Glomerular visceral epithelial cell (primary cell): ENCODE measurements at regions not wholly inside any gene's neighbourhood (a gene's known extent, or its start where the extent isn't known, plus 50 kb on each side); places are given as distances from the start of the nearest gene placed in this dataset.
"Not testable (repeated sequence)": the region's sequence is repeated elsewhere in the genome, so short reads cannot be mapped to it uniquely, and the experiment has no call there.

Experiments used
- DNase-seq: peaks from one replicate; pipeline ENCODE4 v3.0.0-alpha.2; 2016; ENCODE audit errors: extremely low spot score

GRCh38 chr6:71720705-71721104 lies 165.6 kb upstream of the RIMS1 start:
- no peak for DNase-seq

- peak; percentile 64 for DNase-seq
Observed at GRCh38 chr6:71721642-71722041, 164.7 kb upstream of the RIMS1 start.

GRCh38 chr6:71722736-71723135 lies 163.6 kb upstream of the RIMS1 start:
- no peak for DNase-seq

GRCh38 chr6:71724456-71725125 lies 161.8 kb upstream of the RIMS1 start:
- DNase-seq, result peak; percentile 66

GRCh38 chr6:71725126-71725470 lies 161.3 kb upstream of the RIMS1 start:
- DNase-seq, result no peak

- no peak for DNase-seq
Observed at GRCh38 chr6:71726121-71726520, 160.2 kb upstream of the RIMS1 start.

GRCh38 chr6:71727632-71728294 lies 158.6 kb upstream of the RIMS1 start:
- peak; percentile 53 for DNase-seq

- no peak for DNase-seq
Observed at GRCh38 chr6:71730284-71730683, 156.1 kb upstream of the RIMS1 start.

- no peak for DNase-seq
Observed at GRCh38 chr6:71733970-71734899, 152.1 kb upstream of the RIMS1 start.

GRCh38 chr6:71737953-71738352 lies 148.4 kb upstream of the RIMS1 start:
- no peak for DNase-seq

- no peak for DNase-seq
Observed at GRCh38 chr6:71745525-71745924, 140.8 kb upstream of the RIMS1 start.

GRCh38 chr6:71766146-71766760 lies 120.1 kb upstream of the RIMS1 start:
- no peak for DNase-seq

GRCh38 chr6:71766796-71767195 lies 119.6 kb upstream of the RIMS1 start:
- DNase-seq, result no peak

- no peak for DNase-seq
Observed at GRCh38 chr6:71768356-71768755, 118.0 kb upstream of the RIMS1 start.

- DNase-seq, result no peak
Observed at GRCh38 chr6:71808865-71809264, 77.5 kb upstream of the RIMS1 start.

- no peak for DNase-seq
Observed at GRCh38 chr6:71810880-71811279, 75.5 kb upstream of the RIMS1 start.

GRCh38 chr6:71822625-71823024 lies 63.7 kb upstream of the RIMS1 start:
- DNase-seq, result no peak

- not testable (repeated sequence) for DNase-seq
Observed at GRCh38 chr6:71832110-71832764, 54.1 kb upstream of the RIMS1 start.
